Activated gamma-delta T cell treated with Interleukin-2 at 50 U/mL for 16 hours (primary cell): ENCODE measurements at regions not wholly inside any gene's neighbourhood (a gene's known extent, or its start where the extent isn't known, plus 50 kb on each side); places are given as distances from the start of the nearest gene placed in this dataset.
"Not testable (repeated sequence)": the region's sequence is repeated elsewhere in the genome, so short reads cannot be mapped to it uniquely, and the experiment has no call there.

Experiments
- DNase-seq: peaks from one replicate; pipeline ENCODE4 v3.0.0-alpha.2; 2020

- no peak for DNase-seq
Observed at GRCh38 chr10:83527934-83528333, 611.4 kb upstream of the GHITM start.

- DNase-seq, result no peak
Observed at GRCh38 chr10:83533290-83533689, 606.0 kb upstream of the GHITM start.

GRCh38 chr10:83536426-83536825 is 602.9 kb upstream of the GHITM start:
- DNase-seq, result no peak

- no peak for DNase-seq
Observed at GRCh38 chr10:83538047-83538446, 601.3 kb upstream of the GHITM start.

GRCh38 chr10:83539528-83540308 is 599.6 kb upstream of the GHITM start:
- no peak for DNase-seq

- DNase-seq, result no peak
Observed at GRCh38 chr10:83541046-83541445, 598.3 kb upstream of the GHITM start.

- DNase-seq, result no peak
Observed at GRCh38 chr10:83542774-83543411, 596.4 kb upstream of the GHITM start.

- DNase-seq, result no peak
Observed at GRCh38 chr10:83543691-83544462, 595.4 kb upstream of the GHITM start.

GRCh38 chr10:83545901-83546391 is 593.4 kb upstream of the GHITM start:
- no peak for DNase-seq

- DNase-seq, result not testable (repeated sequence)
Observed at GRCh38 chr10:83551190-83551589, 588.1 kb upstream of the GHITM start.

- DNase-seq, result no peak
Observed at GRCh38 chr10:83553366-83553765, 585.9 kb upstream of the GHITM start.

- DNase-seq, result no peak
Observed at GRCh38 chr10:83555264-83555663, 584.0 kb upstream of the GHITM start.

GRCh38 chr10:83562381-83562780 is 576.9 kb upstream of the GHITM start:
- no peak for DNase-seq

GRCh38 chr10:83564889-83565588 is 574.3 kb upstream of the GHITM start:
- DNase-seq, result no peak

GRCh38 chr10:83572036-83572435 is 567.3 kb upstream of the GHITM start:
- no peak for DNase-seq

GRCh38 chr10:83574770-83575169 is 564.5 kb upstream of the GHITM start:
- DNase-seq, result no peak

GRCh38 chr10:83577421-83577820 is 561.9 kb upstream of the GHITM start:
- DNase-seq, result no peak

GRCh38 chr10:83580373-83581012 is 558.8 kb upstream of the GHITM start:
- no peak for DNase-seq

GRCh38 chr10:83582407-83583095 is 556.8 kb upstream of the GHITM start:
- DNase-seq, result no peak

GRCh38 chr10:83585686-83586085 is 553.6 kb upstream of the GHITM start:
- DNase-seq, result no peak

GRCh38 chr10:83592337-83592935 is 546.9 kb upstream of the GHITM start:
- DNase-seq, result no peak
